GM18502 (cell line): ENCODE measurements at regions not wholly inside any gene's neighbourhood (a gene's known extent, or its start where the extent isn't known, plus 50 kb on each side); places are given as distances from the start of the nearest gene placed in this dataset.
"Not testable (repeated sequence)": the region's sequence is repeated elsewhere in the genome, so short reads cannot be mapped to it uniquely, and the experiment has no call there.

ENCODE experiments used
- ATAC-seq: cut with Tn5 transposase; IDR thresholded peaks from one replicate; pipeline ENCODE4 v1.9.1; 2021; ENCODE audit warnings: mild to moderate bottlenecking; ENCODE audit not compliant: unreplicated experiment, poor library complexity

GRCh38 chr6:140355476-140355875 lies 981.0 kb upstream of the CITED2 start:
- ATAC-seq: no peak

- no peak for ATAC-seq
These were observed 979.8 kb upstream of the CITED2 start for GRCh38 chr6:140354296-140354695.

DNA sequence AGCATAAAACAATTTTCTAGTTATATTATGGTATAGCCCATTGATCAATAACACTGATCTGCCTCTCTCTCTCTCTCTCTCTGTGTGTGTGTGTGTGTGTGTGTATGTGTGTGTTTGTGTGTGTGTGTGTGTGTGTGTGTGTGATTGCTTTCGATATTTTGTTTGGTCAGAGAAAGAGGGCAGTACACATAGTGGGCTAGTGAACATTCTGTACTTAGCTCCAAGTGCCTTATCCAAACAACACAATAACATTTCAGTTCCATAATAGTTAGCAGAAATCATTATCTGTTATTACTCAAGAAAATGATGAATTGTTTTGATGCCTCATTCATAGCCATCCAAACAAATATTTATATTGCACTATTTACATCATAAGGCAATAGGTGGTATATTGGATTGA lies 979.1 kb upstream of the CITED2 start:
- ATAC-seq: no peak

DNA sequence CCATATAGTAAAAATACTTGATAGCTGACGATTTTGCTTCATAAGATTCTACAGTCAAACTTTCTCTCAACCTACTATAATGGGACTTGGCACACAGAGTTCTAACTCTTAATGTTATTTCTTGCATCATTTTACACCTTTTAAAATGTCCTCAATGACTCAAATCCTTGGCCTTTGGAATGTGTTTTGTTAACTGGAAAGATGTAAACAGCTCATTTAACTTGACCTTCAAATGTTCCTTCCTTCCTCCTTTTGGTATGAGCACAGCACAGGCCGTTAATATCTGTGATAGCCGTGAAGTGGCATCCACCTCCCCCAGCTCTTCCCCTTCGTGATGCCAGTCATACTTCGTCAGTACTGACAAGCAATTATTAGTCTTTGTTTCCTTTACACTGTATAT lies 972.0 kb upstream of the CITED2 start:
- ATAC-seq: no peak

DNA sequence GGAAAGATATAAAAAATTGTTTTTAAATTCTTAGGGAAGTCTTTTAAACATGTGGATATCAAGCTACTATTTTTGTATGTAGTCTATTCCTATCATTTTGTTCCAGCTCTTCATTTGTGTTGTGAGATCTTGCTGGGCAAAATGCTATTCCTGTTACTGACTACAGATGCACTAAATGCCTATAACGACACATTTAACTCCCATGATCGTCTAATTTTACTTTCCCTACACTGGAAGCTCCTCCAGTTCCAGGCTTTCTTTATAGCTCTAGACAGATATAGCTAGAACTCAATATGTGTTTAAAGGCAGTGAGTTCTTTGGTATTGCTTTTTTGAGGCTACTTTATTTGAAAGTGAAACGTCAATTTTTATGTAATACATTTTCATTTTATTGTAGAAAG lies 971.5 kb upstream of the CITED2 start:
- no peak for ATAC-seq

- ATAC-seq: no peak
These were observed 969.9 kb upstream of the CITED2 start for GRCh38 chr6:140344142-140344913.

- ATAC-seq: no peak
These were observed 968.7 kb upstream of the CITED2 start for GRCh38 chr6:140343128-140343527.

DNA sequence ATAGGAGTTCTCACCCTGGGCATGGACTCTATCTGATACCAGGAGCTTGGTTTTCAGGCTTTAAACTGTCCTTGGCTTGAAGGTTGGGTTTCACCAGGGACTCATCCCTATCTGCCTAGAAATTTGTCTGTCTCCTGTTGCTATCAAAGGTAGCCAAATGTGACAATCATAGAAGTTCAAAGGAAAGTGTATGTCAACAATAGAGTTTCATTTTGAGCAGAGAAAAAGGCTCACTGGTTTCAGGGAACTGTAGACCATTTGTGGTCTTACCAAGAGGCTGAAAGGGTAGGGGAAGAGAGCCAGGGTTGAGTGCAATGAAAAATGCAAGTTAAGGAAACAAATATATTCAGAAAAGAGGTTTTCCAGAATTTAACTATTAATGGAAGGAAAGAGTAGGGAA lies 966.8 kb upstream of the CITED2 start:
- no peak for ATAC-seq

DNA sequence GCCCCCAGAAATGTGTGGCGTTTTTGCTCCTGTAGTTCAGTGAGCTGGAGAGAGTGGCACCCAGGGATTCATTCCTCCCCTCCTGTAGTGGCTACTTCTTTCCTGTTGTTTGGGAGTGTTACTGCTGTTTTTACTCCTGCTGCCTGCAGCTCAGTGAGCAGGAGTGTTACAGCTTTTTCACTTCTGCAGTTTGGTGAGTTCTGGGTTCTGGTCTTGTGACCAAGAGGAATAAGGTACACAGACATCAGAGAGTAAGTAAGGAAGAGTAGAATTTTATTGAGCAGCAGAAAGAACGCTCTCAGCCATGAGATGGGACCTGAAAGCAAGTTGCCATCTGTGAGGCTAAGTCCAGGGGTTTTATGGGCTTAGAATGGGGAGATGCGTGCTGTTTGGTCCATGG lies 966.3 kb upstream of the CITED2 start:
- ATAC-seq: no peak

- ATAC-seq: not testable (repeated sequence)
These were observed 964.6 kb upstream of the CITED2 start for GRCh38 chr6:140339084-140339483.

DNA sequence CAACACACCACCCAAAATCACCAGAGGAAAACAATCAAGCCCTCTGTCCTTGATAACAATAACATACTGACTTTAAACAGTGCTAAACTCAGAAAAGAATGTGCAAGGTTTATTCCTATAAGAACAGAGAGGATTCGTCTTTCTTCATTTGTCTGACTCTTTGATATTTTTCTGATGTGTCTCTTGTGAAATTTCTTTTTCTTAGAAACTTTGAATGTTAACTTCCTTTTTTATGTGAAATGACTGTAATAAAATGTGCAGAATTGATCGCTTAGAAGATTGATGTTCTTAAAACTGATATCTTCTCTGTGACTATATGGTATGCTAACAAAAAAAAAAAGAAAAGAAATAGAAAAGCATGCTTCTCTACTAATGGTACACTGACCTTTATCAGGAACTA lies 947.4 kb upstream of the CITED2 start:
- ATAC-seq: no peak

GRCh38 chr6:140320081-140321080 lies 945.9 kb upstream of the CITED2 start:
- no peak for ATAC-seq

GRCh38 chr6:140319209-140319608 lies 944.8 kb upstream of the CITED2 start:
- ATAC-seq: no peak

DNA sequence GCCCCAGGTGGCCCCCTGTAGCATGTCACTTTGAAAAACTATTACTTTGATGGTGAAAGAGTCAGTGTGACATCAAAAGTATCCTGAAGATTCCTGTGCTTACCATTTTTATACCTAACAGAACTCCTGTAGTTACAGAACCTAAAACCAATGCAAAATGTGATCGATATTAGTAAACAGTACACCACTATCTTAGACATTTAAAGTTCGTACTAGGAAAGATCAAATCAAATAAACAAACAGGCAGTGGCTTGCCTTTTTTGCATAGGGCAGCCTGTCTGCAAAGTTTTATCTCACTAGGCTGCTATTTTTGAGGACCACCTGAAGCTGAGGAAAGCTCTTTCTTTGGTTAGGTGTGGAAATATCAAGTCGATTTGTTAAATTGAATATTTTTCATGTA lies 944.0 kb upstream of the CITED2 start:
- no peak for ATAC-seq

DNA sequence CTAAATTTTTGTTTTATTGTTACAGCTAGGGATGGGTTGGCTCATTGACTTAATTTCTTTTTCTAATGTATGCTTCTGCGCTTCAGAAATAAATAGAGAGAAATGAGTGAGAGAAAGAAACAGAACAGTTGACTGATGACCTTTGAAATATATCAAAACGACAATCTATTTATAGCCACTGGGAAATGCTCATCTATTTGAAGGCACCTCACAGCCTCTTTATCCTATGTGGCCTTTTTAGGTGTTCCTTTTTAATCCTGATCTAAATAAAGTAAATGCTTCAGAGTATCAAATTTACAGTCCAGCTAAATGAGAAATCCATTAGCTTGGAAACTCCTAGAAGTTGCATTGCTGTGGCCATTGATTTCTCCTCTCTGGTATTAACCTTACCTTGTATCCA lies 943.5 kb upstream of the CITED2 start:
- no peak for ATAC-seq

DNA sequence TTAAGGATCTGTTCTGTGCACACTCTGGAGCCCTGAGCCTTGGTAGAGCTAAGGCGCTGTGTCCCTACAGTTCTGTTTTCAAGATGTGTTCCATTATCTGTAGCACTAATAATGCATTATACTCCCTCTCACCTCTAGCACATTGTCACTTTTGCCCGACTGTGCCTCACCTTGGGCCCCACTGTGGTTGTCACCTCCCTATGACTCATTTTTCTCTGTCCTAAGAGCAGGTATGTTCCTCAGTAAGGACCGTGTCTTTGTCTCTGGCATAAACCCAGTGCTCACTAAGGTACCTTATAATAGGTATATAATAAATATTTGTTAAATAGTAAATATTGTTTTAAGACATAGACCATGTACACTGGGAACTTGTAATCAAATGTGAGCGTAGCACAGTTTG lies 942.5 kb upstream of the CITED2 start:
- ATAC-seq: no peak

- no peak for ATAC-seq
These were observed 940.2 kb upstream of the CITED2 start for GRCh38 chr6:140314682-140315081.

DNA sequence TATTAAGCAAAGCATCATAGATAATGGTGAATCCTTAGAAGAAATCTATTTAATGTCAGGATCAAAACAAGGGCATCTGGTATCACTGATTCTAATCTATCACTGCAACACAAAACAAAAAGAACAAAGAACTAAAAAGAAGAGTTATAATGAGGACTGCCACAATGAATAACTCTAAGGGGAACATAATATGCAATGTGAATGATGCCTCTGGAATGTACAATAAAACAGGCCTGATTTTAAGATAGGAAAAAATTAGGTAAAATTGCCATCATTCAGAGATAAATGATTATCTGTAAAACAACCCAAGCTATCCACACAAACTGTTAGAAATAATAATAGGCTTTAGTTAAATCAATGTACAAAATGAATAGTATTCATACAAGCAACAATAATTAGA lies 936.7 kb upstream of the CITED2 start:
- no peak for ATAC-seq

DNA sequence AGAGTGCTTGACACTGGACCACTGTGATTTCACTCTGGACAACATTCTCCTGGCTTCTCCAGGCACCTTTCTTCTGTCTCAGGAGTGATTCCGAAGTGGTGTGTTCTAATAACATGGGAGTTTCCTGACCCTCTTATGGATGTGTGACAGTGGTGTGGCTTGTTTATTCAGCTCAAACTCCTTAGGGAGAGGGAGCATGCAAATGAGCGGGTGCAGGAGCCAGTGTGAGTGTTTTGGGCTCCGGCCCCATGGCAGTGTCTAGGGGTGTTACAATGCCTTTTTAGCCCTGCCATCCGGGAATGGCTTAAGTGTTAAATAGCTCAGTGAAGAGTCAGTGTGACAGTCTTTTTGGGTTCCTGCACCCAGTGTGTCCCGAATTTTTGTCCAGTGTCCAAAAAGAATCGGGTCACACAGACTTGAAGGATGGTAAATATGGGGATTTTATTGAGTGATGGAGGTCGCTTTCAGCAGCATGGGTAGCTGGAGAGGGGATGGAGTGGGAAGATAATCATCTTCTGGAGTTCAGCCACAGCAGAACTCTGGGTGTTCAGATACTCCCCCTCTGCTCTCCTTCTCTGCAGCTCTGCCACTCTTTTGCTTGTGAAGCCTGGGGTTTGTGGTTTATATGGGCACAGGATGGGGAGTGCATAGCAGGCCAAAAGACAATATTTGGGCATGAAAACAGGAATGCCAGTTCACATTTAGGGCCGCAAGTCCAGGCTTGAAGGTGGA lies 928.9 kb upstream of the CITED2 start:
- ATAC-seq: no peak

- ATAC-seq: no peak
These were observed 925.9 kb upstream of the CITED2 start for GRCh38 chr6:140300331-140300730.

- ATAC-seq: no peak
These were observed 914.7 kb upstream of the CITED2 start for GRCh38 chr6:140289186-140289585.
